HG02981 (cell line): ENCODE measurements at regions not wholly inside any gene's neighbourhood (a gene's known extent, or its start where the extent isn't known, plus 50 kb on each side); places are given as distances from the start of the nearest gene placed in this dataset.
"Not testable (repeated sequence)": the region's sequence is repeated elsewhere in the genome, so short reads cannot be mapped to it uniquely, and the experiment has no call there.

Source experiments
- ATAC-seq: cut with Tn5 transposase; IDR thresholded peaks from one replicate; pipeline ENCODE4 v1.9.1; 2021; ENCODE audit warnings: mild to moderate bottlenecking, moderate library complexity; ENCODE audit not compliant: unreplicated experiment

DNA sequence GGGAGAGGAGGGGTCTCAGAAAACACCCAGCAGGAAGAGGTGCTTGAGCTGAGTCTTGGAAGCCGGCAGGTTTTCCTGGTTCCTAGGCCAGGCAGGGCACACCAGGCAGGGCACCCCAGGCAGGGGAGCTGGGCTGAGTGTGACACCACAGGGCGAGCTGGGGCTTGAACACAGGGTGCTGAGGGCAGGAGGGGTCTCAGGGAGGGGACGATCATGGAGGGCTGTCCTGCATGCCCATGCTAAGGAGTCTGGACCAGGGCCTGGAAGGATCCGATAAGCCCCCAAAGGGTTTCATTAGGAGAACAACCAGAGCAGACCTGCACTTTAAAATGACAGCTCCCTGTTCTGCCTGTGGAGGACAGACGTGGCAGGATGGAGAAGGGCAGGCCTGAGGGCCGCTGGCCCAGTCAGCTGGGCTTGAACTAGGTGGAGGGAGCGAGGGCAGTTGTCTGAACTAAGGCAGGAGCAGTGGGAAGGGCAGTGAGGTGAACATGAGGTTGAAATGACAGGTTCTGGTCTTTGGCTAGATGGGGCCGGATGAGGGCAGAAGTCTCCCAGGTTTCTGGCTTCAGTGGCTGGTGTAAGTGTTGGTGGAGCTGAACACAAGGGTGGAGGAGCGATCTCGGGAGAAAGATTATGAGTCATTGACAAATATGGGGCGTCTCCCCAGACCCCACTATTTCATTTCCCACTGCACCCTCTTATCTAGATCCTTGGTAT lies 171.0 kb upstream of the PZP start:
- no peak for ATAC-seq

DNA sequence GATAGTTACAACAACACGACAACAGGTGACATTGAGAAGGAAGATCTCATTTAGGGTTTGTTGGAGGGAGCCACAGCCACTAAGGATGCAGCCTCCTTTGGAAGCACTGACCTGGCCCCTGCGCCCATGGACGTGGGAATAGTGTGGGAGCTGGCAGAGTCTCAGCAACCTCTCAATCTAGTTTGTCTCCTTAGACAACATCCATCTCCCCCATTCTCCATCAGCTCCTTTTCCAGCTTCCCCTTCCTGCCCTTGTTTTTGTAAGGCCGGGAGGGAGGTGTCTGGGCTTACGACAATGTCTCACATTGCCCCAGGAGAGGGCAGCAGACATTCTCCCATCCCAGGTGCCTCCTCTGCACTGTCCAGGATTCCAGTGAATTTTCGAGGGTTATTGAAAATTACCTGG lies 170.2 kb upstream of the PZP start:
- no peak for ATAC-seq

DNA sequence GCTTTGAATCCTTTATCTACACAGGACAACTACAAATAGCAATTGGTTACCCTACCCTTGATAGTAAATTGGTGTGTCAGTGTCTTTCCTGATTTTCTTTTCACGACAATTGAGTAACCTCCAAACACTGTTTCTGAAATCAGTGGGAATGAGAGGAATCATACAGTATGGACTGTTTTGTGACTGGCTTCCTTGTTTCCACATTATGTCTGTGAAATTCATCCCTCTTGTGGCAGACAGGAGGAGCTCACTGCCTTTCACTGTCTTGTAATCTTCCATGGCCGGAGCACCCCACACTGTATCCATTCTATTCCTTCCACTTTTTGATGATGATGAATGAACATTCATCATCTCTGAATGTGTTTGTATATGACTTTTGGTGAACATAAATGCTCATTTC lies 164.0 kb upstream of the PZP start:
- ATAC-seq: no peak

DNA sequence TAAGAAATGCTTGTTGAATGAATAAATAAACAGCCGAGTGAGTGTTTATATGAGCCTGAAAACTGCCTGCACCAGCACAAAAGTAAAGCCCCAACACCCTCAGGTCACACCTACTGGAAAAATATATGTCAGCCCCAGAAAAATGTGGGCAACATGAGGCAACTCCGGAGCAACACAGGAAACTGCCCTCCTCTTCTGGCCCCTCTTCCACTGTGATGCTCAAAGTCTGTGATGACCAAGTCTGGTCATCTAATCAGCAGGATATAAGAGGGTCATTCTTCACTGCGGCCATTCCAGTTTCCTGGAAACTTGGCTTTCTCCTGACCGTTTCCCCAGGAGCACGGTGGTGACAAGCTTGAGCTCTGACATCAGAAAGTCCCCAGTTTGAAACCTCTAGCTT lies 159.6 kb upstream of the PZP start:
- no peak for ATAC-seq

DNA sequence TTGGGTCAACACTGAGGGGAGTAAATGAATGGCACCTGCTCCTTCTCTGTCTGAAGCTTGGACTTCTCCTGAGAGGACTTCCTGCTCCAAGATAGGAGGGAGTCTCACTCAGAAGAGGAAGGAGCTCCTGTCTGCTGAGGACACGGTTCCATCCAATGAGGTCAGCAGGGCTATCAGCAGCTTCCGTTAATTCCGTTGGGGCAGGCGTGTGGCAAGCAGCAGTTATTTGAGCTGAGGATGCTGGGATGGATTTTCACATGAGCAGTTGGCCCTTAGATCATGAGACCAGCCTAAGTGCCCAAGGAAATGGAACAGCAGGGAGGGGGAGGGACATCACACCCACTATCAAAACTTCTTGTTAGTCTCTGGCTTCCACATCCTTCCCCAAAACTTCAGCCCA lies 159.0 kb upstream of the PZP start:
- ATAC-seq: no peak

DNA sequence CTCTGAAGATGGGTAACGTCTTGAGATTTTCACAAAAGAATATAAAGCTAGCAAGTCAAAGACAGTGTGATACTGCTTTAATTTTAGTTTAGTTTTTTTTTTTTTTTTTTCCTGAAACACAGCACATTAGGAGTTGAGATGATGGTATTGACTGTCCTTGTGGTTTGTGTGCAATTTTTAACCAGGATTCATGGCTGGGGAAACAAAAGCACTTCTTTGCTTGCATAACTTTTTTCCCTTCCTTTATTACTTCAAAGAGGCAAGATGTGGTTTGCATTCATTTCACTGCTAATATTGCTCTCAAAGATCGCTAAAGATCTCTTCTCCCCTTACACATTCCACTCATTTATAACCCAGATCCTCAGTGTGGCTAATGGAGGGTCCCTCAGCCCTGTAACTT lies 157.1 kb upstream of the PZP start:
- no peak for ATAC-seq

DNA sequence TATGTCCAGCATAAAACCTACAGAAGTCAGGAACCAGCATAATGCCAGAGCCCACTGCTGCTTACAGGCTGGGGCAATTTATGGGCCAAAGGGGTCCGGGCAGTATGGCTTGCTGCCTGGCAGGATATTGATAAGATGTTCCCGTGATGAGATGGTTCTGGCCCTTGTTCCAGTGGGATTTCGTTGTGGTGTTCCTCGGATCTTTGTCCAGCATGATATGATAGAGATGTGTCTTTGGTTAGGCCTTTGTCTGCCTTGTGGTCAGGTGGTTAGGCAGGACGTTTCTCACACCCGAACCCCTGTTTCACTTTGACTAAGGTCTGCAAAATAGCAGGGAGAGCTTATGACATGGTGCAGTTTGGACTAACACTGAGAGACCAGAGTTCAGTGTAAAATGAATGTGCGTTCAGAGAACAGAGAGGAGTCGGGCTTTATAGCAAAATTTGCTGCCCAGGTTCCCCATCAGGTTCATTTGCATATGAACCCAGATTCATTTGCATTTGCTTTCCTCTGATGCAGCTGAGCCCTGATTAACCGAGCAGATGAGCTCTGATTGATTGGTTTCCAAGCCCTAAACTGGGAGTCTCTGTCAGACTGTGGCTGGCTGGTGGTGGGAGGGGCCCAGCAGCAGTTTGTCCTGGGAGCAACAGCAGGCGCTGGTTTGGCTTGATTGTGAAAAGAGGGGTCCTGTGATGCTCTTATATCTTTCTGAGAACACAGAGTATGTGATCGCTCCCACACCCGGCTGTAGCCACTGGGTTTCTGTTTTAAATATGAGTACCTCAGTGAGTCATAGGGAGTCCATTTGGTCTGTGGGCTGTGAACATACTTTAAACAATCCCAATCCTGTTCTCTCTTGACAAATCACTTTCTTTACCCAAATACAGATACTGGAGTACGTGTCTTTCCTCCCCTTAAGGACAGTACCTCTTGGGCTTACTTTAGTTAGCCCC lies 156.3 kb upstream of the PZP start:
- peak; percentile 79 for ATAC-seq

DNA sequence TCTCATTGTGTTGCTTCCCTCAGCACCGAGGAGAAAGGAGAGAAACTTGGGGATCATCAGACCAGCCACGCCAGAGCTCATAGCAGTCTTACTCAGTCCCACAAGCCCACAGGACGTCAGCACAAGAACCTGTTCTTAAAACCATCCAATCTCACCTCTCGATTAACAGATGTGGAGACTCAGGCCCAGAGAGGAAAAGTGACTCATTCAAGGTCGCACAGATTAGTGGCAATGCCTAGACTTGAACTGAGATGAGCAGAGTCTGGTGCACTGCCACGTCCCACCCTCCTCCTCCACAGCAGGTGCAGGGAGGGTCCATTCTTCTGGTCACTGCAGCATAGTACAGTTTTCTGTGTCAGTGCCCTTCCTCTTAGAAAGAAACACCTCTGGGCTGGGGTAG lies 154.9 kb upstream of the PZP start:
- ATAC-seq: no peak

DNA sequence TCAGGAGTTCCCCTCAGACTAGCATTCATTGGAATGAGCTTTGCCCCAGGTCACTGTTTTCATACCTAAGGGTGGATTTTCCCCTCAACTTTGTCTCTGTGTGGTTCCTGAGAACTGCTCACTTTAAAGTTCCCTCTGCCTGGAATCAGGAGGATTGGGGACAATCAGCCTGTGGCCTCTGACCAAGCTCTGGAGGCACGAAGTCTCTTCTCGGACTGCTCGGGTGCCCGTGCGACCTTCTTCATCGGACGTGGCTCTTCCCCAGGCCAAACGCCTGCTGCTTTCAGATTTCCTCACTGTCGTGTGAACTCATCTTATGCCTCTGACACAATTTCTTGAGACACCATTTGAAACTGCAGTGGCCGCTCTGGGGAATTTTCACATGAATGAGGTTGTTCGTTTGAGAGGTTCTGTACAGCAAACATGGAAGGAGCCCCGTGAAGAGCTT lies 153.7 kb upstream of the PZP start:
- ATAC-seq: no peak

DNA sequence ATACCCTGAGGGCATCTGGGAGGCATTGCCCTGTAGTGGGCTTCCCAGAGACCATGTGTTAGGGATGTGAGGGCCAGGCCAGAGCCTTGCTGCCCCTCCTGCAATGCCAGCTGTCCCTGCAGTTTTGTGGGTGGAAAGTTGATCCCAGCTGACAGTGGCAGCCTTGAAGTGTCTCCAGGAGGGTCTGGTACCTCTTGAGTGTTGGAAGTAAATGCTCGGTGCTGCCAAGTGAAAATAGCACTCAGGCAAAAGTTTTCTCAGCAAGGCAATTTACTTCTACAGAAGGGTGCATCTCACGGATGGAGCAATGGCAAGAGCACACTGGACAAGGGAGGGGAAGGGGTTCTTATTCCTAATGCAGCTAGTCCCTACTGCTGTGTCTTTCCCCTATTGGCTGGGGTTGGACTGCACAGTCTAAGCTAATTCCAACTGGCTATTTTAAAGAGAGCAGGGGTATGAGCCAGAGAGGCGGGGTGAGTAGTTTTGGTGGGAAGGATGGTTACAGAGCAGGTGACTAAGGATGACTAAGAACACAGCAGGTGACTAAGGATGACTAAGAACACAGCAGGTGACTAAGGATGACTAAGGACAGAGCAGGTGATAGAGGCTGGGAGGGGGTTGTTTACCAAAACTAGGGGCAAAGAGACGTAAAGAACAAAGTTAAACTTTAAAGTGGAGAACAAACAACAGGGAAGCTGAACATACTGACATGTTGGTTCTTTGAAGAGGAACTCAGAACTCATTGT lies 146.0 kb upstream of the PZP start:
- ATAC-seq: not testable (repeated sequence)

DNA sequence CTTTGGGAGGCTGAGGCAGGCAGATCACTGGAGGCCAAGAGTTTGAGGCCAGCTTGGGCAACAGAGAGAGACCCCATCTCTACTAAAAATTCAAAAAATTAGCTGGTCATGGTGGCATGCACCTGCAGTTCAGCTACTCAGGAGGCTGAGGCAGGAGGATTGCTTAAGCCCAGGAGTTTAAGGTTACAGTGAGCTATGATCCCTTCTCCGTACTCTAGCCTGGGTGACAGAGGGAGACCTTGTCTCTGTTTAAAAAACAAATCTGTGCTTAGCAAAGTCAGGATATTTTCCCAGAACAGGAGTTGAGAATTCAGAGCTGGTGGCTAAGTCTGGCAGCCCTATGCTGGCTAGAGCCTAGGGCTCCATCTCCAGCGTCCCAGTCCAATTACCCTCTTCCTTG lies 142.9 kb upstream of the PZP start:
- ATAC-seq: no peak

DNA sequence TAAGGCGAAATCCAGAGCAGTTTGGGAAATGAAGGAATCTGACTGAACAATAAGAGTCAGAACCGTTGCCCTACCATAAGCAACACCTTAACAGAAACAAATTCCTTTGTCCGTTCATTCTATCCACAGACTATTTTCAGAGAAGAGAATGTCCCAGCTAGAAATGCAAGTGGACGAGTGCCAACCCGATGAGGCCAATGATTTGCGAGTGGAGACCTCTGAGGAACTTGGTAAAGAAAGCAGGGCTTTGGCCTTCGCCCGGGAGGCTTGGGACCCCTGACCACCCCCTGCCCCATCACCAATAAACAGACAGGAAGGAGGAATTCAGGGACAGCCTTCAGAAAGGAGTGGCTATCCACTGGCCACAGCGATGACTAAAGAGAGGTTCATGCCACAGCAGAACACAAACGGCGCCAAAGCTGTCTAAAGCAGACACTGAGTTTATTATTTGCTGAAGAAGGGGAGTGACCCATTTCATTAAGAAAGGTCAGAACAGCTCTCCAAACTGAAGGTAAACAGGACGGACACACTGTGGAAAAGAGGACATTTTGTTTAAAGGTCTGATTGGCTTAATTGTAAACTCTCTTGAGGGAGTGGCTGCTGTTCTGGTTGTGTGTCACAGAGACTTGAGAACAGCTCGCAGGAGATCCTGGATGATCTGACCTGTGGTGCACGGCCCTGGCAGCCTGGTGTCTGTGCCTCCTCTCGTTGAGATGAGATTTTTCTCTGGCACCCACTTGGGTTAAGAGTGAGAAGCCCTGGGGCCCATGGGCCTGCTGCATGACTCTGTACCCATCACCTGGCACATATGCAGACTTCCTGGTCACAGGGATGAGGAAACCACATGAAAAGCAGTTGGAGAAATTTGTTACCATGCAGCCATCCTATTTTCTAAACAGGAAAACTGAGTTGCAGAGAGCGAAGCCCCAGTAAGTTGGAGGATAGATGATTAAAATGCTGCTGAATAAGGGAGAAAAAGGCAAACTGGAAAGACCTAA lies 142.0 kb upstream of the PZP start:
- ATAC-seq: no peak

DNA sequence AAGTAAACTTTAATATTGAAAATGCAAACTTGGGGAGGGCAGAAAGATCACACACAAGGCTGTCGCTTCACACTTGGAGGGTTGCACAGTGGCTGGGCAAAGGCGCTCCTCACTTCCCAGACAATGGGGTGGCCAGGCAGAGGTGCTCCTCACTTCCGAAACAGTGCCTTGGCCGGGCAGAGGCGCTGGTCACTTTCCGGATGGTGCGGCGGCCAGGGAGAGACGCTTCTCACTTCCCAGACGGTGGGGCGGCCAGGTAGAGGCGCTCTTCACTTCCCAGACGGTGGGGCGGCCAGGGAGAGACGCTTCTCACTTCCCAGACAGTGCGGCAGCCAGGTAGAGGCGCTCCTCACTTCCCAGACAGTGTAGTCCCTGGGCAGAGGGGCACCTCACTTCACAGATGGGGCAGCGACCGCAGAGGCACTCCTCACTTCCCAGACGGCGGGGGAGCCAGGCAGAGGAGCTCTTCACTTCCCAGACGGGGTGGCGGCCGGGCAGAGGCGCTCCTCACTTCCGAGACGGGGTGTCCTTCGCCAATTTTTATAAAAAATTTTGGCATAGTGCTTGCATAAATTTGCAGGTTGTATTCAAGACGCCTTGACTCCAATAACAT lies 140.8 kb upstream of the PZP start:
- ATAC-seq: no peak

DNA sequence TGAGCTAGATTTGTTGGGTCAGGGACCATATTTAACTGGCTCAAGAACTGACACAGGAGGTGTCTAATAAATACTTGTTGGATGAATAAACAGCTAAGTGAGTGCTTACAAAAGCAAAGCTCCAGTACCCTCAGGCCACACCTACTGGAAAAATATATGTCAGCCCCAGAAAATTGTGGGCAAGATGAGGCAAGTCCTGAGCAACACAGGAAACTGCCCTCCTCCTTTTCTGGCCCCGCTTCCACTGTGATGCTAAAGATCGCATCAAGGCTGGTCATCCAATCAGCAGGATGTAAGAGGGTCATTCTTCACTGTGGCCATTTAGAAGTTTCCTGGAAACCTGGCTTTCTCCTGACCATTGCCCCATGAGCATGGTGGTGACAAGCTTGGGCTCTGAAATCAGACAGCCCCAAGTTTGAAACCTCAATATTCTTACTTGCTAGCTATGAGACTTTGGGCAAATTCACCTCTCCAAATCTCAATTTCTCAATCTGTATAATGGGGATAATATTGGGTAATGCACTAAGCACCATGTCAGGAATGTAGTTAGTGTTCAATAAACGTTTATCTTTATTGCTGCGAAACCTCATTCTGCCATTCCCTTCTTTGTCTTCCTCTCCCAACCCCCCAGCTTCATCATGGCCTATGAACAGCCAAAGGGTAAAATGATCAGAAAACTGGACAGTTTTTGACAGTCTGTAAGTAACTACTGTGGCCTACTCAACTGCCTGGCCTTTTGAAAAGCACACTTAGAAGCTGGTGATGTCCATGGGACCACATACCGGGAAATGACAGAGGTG lies 139.3 kb upstream of the PZP start:
- no peak for ATAC-seq

DNA sequence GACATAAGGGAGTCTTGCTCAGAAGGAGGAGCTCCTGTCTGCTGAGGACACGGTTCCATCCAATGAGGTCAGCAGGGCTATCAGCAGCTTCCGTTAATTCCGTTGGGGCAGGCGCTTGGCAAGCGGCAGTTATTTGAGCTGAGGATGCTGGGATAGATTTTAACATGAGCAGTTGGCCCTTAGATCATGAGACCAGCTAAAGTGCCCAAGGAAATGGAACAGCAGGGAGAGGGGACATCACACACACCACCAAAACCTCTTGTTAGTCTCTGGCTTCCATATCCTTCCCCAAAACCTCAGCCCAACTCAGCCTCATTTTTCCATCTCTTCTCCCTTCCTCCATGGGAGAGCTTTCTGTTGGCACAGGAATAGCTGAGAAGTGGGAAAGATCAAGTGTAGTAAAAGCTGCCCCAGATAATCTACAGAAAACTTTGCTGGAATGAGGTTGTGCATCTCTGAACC lies 138.7 kb upstream of the PZP start:
- no peak for ATAC-seq

DNA sequence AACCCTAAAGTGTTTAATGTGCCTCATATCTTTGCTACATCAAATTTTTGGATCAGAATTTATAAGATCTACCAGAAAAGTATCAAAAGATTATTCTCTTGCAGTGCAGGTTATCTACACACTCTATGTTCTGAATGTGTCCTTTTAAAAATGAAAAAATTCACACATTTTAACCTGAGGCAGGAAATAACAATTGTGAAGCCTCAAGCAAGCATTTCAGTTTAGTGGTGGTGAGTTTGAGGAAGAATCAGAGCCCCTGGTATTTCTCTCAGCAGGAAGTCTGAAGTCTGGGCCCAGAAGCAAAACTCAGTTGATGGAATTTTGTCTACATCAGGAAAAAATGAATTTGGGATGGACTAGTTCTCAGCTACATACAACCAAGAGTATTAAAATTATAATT lies 137.0 kb upstream of the PZP start:
- ATAC-seq: no peak

DNA sequence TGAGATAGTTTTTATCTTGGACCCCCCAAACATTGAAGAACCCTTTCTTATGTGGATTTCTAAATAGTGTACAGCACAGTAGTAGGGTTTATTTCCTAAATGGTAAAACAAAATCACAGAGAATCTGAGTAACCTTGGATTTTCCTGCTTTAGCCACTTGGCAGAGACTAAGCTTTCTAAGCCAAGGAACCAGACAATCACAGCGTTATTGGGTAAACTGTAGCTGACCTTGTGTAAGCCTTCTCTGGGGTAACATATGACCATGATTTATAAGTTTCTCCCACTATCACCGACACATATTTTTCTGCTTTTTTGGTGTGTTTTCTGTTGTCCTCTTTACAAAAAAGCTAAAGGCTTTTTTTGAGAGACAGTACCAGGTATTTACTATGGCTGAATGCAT lies 136.3 kb upstream of the PZP start:
- no peak for ATAC-seq

DNA sequence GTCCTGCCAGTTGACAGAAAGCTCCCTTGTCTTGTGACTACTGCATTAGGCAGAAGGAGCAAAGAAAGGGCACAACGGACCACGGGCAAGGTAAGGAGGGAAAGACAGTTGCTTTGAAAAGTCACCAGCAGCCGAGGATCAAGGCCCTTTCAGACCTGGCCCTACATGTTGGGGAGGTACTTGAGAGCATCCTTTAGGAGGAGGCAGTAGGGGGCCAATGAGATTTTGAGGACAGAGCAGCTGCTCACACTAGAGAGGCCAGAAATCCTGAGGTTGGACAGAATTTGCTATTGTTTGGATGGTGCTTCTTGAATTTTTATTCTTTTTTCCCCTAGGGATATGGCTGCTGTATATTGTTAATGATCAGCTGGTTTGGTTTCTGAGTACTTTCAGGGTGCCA lies 135.5 kb upstream of the PZP start:
- ATAC-seq: no peak
